GM12872 (cell line): ENCODE measurements at regions not wholly inside any gene's neighbourhood (a gene's known extent, or its start where the extent isn't known, plus 50 kb on each side); places are given as distances from the start of the nearest gene placed in this dataset.

Source experiments
- TF ChIP-seq, protein P1 (sequence below): IDR thresholded peaks from 3 replicates; pipeline ENCODE4 v1.5.1; 2011; ENCODE audit warnings: low read depth, mild to moderate bottlenecking, low read length, moderate library complexity; ENCODE audit not compliant: insufficient read depth

DNA sequence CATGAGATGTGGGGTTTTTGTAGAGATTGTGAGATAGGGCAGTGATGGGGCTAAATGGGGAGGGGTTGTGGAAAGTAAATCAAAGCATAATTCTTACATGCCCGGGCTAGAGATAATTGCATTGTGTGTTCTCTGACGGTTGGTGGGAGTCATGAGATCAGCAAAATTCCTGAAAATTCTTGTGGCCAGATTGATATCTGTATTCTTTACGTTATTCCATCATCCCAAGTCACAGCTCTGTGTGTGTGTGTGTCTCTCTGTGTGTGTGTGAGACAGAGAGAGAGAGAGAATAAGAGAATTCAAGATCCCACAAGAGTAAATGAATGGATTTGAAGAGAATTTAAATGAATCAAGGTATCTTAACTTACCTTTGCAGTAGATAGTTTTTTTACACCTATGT is 138.6 kb upstream of the ARHGAP20 start:
- TF ChIP-seq, protein P1, sequence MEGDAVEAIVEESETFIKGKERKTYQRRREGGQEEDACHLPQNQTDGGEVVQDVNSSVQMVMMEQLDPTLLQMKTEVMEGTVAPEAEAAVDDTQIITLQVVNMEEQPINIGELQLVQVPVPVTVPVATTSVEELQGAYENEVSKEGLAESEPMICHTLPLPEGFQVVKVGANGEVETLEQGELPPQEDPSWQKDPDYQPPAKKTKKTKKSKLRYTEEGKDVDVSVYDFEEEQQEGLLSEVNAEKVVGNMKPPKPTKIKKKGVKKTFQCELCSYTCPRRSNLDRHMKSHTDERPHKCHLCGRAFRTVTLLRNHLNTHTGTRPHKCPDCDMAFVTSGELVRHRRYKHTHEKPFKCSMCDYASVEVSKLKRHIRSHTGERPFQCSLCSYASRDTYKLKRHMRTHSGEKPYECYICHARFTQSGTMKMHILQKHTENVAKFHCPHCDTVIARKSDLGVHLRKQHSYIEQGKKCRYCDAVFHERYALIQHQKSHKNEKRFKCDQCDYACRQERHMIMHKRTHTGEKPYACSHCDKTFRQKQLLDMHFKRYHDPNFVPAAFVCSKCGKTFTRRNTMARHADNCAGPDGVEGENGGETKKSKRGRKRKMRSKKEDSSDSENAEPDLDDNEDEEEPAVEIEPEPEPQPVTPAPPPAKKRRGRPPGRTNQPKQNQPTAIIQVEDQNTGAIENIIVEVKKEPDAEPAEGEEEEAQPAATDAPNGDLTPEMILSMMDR: no peak

DNA sequence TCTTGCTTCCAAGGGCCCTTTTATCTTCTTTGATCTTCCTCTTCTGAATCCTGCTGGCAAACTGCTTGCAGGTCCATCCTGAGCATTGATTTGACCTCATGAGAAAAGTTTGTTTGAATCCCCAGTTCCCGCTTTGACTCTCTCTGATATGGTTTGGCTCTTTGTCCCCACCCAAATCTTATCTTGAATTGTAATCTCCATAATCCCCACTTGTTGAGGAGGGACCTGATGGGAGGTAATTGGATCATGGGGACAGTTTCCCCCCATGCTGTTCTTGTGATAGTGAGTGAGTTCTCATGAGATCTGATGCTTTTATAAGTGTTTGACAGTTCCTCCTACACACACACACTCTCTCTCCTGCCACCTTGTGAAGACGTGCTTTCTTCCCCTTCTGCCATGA is 126.6 kb upstream of the ARHGAP20 start:
- TF ChIP-seq, protein P1: no peak

DNA sequence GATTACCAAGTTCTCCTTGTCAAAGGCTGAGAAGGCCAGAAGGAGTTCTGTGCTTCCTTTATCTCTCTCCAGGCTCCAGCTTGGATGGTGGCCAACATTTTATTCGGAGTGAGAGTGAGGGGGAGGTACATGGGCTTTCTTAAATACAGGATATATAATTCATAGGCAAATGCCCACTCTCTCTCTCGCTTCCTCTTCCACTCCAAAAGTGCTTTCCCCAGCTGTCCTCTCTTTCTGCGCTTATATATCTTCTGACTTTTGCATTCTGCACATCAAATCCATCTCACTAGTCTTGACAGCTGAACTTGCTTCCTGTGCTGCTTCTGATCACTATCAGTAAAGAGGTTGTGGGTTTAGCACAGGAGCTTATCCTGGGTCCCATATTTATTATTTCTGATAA is 125.4 kb upstream of the ARHGAP20 start:
- TF ChIP-seq, protein P1: no peak

DNA sequence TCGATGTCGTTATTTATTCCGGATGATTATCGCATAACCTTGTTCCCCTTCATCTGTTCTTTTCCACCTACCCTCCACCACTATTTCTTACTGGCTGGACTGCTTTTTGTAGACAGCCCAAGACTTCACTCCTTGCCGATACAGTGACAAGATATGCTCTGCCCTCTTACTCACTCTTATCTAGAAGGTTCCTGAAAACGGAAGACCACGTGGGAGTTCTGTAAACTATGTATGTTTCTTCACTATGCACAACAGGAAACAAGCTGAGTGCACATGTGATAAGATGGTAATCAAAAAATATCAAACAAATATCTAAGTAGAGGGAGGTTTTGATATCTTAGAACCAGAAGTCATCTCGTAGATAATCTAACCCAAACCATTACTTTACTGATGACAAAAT is 122.9 kb upstream of the ARHGAP20 start:
- TF ChIP-seq, protein P1: no peak

DNA sequence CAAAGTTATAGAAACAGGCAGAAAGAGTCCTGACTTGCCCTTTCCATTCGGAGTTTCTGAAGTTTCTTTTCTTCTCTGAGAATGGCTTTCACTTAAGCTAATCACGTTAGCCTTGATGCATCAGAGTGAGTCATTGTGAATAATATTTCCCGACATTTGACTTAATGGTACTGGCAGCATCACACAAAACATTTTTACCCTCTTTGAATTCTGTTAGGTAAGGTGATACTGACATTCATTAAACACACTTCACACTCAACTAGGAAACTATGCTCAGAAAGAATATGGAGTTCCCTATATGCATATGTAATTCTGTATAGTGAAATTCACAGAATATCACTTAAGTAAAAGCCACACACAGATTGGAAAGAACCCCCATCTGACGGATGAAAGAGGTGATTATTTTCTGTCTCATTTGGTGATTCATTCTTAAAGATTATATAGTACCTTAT is 120.8 kb upstream of the ARHGAP20 start:
- TF ChIP-seq, protein P1: no peak

DNA sequence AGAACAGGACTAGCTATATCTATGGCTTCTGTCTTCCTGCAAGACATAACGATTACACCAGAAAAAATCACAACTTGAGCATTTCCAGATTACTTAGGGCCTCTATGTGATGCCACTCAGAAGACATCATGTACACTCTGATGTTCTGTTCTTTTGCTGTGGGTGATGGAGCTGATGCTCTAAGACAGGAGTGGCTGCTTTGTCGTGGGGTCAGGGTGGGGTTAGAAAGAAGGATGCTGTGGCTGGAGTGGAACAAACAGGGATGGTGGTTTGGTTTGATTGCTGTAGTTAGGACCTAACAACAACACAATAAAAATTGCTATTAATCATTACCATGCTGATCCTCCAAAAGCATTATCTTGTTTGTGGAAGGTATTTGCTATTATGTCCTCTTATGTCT is 120.3 kb upstream of the ARHGAP20 start:
- TF ChIP-seq, protein P1: no peak

DNA sequence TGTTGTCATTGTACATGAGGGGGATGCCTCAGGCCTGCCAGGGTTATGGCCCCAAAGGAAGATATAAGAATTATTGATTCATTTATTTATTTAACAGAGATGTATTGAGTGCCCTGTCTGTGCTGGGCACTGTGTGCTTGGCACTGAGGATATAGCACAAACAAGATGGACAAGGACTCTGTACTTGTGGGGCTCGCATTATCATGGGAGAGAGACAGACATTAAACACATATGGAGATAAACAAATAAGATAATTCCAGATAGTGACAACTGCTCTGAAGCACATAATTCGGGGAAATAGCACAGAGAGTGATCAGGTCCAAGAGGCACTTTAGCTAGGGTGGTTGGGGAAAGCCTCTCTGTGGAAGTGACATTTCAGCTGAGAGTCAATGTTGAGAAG is 119.8 kb upstream of the ARHGAP20 start:
- TF ChIP-seq, protein P1: no peak

DNA sequence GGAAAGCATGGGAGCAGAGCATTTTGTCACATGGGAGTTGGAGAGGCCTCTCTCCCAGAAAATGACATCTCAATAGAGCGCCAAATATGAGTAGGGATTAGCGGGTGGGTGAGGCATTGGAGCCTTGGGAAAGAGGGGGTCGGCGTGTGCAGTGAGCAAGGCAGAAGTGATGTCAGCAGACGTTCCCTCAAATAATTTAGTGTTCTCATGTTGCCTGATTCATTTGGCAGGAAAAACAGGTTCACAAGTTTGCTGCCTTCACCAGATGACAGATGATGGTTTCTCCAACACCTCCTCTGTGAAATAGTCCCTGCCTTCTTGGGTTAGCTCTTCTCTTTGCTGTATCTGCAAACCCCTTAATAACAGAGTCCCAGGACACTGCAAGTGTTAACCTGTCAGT is 118.5 kb upstream of the ARHGAP20 start:
- TF ChIP-seq, protein P1: no peak
